SK-N-SH (cell line): ENCODE measurements at regions not wholly inside any gene's neighbourhood (a gene's known extent, or its start where the extent isn't known, plus 50 kb on each side); places are given as distances from the start of the nearest gene placed in this dataset.

Experiments used
- CTCF ChIP-seq: fragments of 200-600 bp; sonication (generic); IDR thresholded peaks from 2 replicates; pipeline ENCODE4 v1.6.1; 2017; ENCODE audit warnings: antibody characterized with exemption, mild to moderate bottlenecking, moderate library complexity
- FOSL2 ChIP-seq: IDR thresholded peaks from 2 replicates; pipeline ENCODE4 v1.4.0; 2012; ENCODE audit warnings: low read depth, mild to moderate bottlenecking, moderate library complexity, borderline replicate concordance
- MAX ChIP-seq: IDR thresholded peaks from 2 replicates; pipeline ENCODE4 v1.4.0; 2012; ENCODE audit warnings: low read depth
- POLR2AphosphoS5 ChIP-seq: IDR thresholded peaks from 2 replicates; pipeline ENCODE4 v1.6.1; 2012; ENCODE audit warnings: low read depth, low read length
- USF2 ChIP-seq: fragments of 150-350 bp; IDR thresholded peaks from 2 replicates; pipeline ENCODE4 v1.6.1; 2017; ENCODE audit warnings: antibody characterized with exemption, low read length, low read depth, borderline replicate concordance
- YY1 ChIP-seq: IDR thresholded peaks from 2 replicates; pipeline ENCODE4 v1.4.0; 2012; ENCODE audit warnings: low read depth, mild to moderate bottlenecking
- TF ChIP-seq, protein P1 (sequence below): IDR thresholded peaks from 2 replicates; pipeline ENCODE4 v1.6.1; 2012; ENCODE audit warnings: mild to moderate bottlenecking, low read depth, low read length, moderate library complexity

DNA sequence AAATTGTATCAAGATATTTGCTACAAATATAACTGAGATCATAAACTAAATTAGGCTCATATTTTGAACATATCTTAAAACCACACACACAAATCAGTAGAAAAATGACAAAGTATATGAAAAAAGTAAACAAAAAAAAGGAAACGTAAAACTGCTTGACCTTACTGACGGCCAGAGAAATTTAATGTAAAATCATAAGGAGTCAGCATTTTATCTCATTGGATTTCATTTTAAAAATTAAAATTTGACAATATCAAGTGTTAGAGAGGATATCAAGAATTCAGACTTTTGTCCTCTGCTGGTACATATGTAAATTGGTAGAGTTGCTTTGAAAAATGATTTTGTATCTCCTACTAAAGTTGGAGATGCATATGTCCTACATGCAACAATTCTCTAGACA lies 209.2 kb upstream of the ZC3H15 start:
- TF ChIP-seq CTCF, result no peak
- no peak for TF ChIP-seq POLR2AphosphoS5
- TF ChIP-seq, protein P1, sequence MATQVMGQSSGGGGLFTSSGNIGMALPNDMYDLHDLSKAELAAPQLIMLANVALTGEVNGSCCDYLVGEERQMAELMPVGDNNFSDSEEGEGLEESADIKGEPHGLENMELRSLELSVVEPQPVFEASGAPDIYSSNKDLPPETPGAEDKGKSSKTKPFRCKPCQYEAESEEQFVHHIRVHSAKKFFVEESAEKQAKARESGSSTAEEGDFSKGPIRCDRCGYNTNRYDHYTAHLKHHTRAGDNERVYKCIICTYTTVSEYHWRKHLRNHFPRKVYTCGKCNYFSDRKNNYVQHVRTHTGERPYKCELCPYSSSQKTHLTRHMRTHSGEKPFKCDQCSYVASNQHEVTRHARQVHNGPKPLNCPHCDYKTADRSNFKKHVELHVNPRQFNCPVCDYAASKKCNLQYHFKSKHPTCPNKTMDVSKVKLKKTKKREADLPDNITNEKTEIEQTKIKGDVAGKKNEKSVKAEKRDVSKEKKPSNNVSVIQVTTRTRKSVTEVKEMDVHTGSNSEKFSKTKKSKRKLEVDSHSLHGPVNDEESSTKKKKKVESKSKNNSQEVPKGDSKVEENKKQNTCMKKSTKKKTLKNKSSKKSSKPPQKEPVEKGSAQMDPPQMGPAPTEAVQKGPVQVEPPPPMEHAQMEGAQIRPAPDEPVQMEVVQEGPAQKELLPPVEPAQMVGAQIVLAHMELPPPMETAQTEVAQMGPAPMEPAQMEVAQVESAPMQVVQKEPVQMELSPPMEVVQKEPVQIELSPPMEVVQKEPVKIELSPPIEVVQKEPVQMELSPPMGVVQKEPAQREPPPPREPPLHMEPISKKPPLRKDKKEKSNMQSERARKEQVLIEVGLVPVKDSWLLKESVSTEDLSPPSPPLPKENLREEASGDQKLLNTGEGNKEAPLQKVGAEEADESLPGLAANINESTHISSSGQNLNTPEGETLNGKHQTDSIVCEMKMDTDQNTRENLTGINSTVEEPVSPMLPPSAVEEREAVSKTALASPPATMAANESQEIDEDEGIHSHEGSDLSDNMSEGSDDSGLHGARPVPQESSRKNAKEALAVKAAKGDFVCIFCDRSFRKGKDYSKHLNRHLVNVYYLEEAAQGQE, result no peak
- no peak for TF ChIP-seq FOSL2
- no peak for TF ChIP-seq YY1
- TF ChIP-seq USF2, result no peak
- TF ChIP-seq MAX, result no peak
